ENCODE measurements at regions not wholly inside any gene's neighbourhood (a gene's known extent, or its start where the extent isn't known, plus 50 kb on each side); places are given as distances from the start of the nearest gene placed in this dataset.

DNA sequence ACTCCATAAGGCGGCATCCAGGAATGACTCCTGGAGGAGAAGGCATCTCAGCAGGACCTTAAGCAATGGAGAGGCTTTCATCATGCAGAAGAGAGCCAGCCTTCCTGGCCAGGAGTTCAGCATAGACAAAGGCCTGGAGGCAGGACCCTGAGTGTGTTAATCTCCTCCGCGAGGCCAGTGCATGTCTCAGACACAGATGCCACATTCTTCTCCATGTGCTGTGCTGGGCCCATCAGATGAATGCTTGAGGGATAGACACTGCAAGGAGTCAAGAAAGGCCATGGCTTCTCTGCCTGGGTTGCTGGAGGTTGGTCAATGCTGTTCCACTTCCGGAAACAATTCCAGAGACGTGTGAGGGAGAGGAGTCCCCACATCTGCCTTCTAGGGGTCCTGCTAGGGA lies 147.5 kb downstream of the IRX5 start:
- TF ChIP-seq EP300 (IDR thresholded peaks at IDR 0.05) (no peak), POLR2A (IDR thresholded peaks at IDR 0.05) (no peak)

Measured in sigmoid colon (tissue), 4 donors.